Astrocyte (in vitro differentiated cells and primary cell): ENCODE measurements at regions not wholly inside any gene's neighbourhood (a gene's known extent, or its start where the extent isn't known, plus 50 kb on each side); places are given as distances from the start of the nearest gene placed in this dataset.

ENCODE experiments used
- CTCF ChIP-seq: IDR thresholded peaks from 2 replicates; pipeline ENCODE4 v1.5.1; 2011; ENCODE audit warnings: low read depth, mild to moderate bottlenecking, inconsistent platforms, low read length, moderate library complexity; ENCODE audit not compliant: insufficient read depth
- EZH2 ChIP-seq: IDR thresholded peaks from 2 replicates; pipeline ENCODE4 v1.6.1; 2012; ENCODE audit warnings: mild to moderate bottlenecking, low read length, inconsistent platforms; ENCODE audit not compliant: insufficient read depth

- TF ChIP-seq CTCF (no peak), EZH2 (no peak)
Measured at GRCh38 chr3:153070511-153070868, 91.5 kb upstream of the RAP2B start.
